ENCODE measurements at regions not wholly inside any gene's neighbourhood (a gene's known extent, or its start where the extent isn't known, plus 50 kb on each side); places are given as distances from the start of the nearest gene placed in this dataset.

- TF ChIP-seq CTCF (conservative IDR thresholded peaks at IDR 0.05 in 1 of 2, IDR thresholded peaks at IDR 0.05 in 1 of 2; ENCODE audit: extremely low read depth in 1 of 2, insufficient read depth in 1 of 2, low read depth in 1 of 2, low read length in 2 of 2) (no peak), EZH2 (IDR thresholded peaks at IDR 0.05; ENCODE audit: borderline replicate concordance, low read length) (no peak)
Observed at GRCh38 chr12:96136161-96136560, 58.0 kb upstream of the ELK3 start.
